Heart left ventricle (tissue), 14 donors: ENCODE measurements at regions not wholly inside any gene's neighbourhood (a gene's known extent, or its start where the extent isn't known, plus 50 kb on each side); places are given as distances from the start of the nearest gene placed in this dataset.

Experiments
- ATAC-seq, 4 donors: fragments of 200-7000 bp; cut with Tn5 transposase; one replicate each; pipeline ENCODE4 v1.9.1; 2020 to 2022; ENCODE audit warnings: moderate library complexity in 4 of 4, mild to moderate bottlenecking in 3 of 4, moderate number of reproducible peaks in 1 of 4
- DNase-seq, 5 donors: peaks; one replicate each; pipeline ENCODE4 v3.0.0-alpha.2; 2020
- H3K27ac ChIP-seq, 12 donors: fragments of 200-600 bp; sonication (generic) in 4 of 12; one replicate each; pipeline versions ENCODE4 v1.5.0 to v1.8.0; 2016 to 2022; ENCODE audit warnings: mild to moderate bottlenecking in 2 of 12
- H3K27me3 ChIP-seq, 9 donors: fragments of 200-600 bp; sonication (generic) in 2 of 9; one replicate each; pipeline versions ENCODE4 v1.5.1 to v1.8.0; 2016 to 2022; ENCODE audit warnings: mild to moderate bottlenecking in 3 of 9
- H3K36me3 ChIP-seq, 9 donors: fragments of 200-600 bp; sonication (generic) in 2 of 9; one replicate each; pipeline versions ENCODE4 v1.5.0 to v1.8.0; 2018 to 2022; ENCODE audit warnings: mild to moderate bottlenecking in 2 of 9
- H3K4me1 ChIP-seq, 12 donors: fragments of 200-600 bp; sonication (generic) in 4 of 12; one replicate each; pipeline versions ENCODE4 v1.5.0 to v1.8.0; 2016 to 2022; ENCODE audit warnings: mild to moderate bottlenecking in 3 of 12
- H3K4me3 ChIP-seq, 12 donors: fragments of 200-600 bp; sonication (generic) in 4 of 12; one replicate each; pipeline versions ENCODE4 v1.5.0 to v1.8.0; 2017 to 2022; ENCODE audit warnings: mild to moderate bottlenecking in 9 of 12, moderate library complexity in 4 of 12
- H3K9me3 ChIP-seq, 12 donors: fragments of 200-600 bp; sonication (generic) in 4 of 12; one replicate each; pipeline versions ENCODE4 v1.5.0 to v1.8.0; 2016 to 2022; ENCODE audit warnings: mild to moderate bottlenecking in 1 of 12
- CTCF ChIP-seq, 12 donors: fragments of 200-600 bp; sonication (generic) in 4 of 12; IDR thresholded peaks; one replicate each; pipeline versions ENCODE4 v1.5.0 to v1.8.0; 2018 to 2022; ENCODE audit warnings: antibody characterized with exemption in 12 of 12, mild to moderate bottlenecking in 5 of 12
- POLR2A ChIP-seq, 2 donors: fragments of 450-650 bp; IDR thresholded peaks; one replicate each; pipeline ENCODE4 v1.6.1; 2017; ENCODE audit warnings: antibody characterized with exemption in 2 of 2, mild to moderate bottlenecking in 2 of 2, moderate library complexity in 2 of 2
- intact Hi-C, 10 donors: fragments of 100-400 bp; cut with DNase I; formaldehyde crosslinking; loops; one replicate each; pipeline versions ENCODE4 v1.11.1 to v1.14.2; 2022
- microRNA-seq, 4 donors: library from miRNA; unstranded; fragments of <30 nt; microRNA quantifications; one replicate each; pipeline versions ENCODE4 to v1.2.0, GENCODE V29; 2017 to 2020
- donor health status: ischemic (EF 13 %, LVEDD 7.1; RV severe dilation, severe dysfunction).
- donor health status: DM: no; HTN: yes; CAD: no.
- donor health status: DM: no; HTN: no; CAD: no.
- donor health status: ischemic (EF 25% LVEDD 6.9; RV normal size, moderate dysfunction).
- donor health status: ischemic (EF 25% LVEDD 5.7; RV mildly dilated, moderate dysfunction).
- donor health status: DM: yes; HTN: yes; CAD: no.
- donor health status: ischemic (EF 35%, LVEDD 5.7; RV mildly dilated, moderate dysfunction).
- donor health status: nonischemic (EF 11% LVEDD 7.7; RV severe dilation, severe dysfunction).
- donor health status: DM: yes; HTN: yes; CAD: no.
- donor health status: PGD.
- donor health status: ischemic (EF 29% LVEDD 5.4; RV normal size, mild dysfunction).
- donor health status: nonischemic (EF 23%, LVEDD 6.1; RV moderate dilation, normal function).

DNA sequence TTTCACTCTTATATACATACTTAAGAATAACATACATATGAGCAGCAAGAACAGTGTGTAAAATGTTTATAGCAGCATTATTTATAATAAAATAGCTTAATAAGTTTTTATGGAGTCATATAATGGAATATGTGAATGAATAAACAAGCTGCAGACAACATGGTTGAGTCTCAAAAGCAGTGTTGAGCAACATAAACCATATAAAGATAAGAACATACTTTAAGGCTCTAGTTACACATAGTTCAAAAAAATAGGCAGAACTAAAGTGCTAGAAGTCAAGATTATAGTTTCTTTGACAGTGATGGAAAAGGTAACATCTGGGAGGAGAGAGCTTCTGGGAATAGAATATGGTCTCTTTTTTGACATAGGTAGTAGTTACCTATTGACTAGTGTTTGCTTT is 53.7 kb upstream of the ADAMTS19 start:
- TF ChIP-seq CTCF (IDR thresholded peaks at IDR 0.05) (no peak), POLR2A (IDR thresholded peaks at IDR 0.05) (no peak)
- no peaks in the 10 kb centered on the region for H3K9me3 ChIP-seq
- no peak overlapping the region for H3K27ac ChIP-seq
- peaks cover 0 to 6% (median 0%) of the 10 kb centered on the region in 9 donors for H3K27me3 ChIP-seq
- no peaks in the 10 kb centered on the region for H3K4me1 ChIP-seq
- no peak for DNase-seq
- H3K36me3 ChIP-seq = no peaks in the 10 kb centered on the region
- H3K4me3 ChIP-seq = no peak overlapping the region
- ATAC-seq = no peak
- intact Hi-C loops = loop anchor here in 1 of 10 donors (10.0 kb wide), 1 partner anchor 358 kb away; no protein-coding TSS in a partner anchor

Small RNAs in the stretch of these regions (microRNA-seq; reads per million reads assigned to microRNA genes)
- gene MIR4460 = 0 reads per million in 4 donors
